DND-41 (cell line): ENCODE measurements at regions not wholly inside any gene's neighbourhood (a gene's known extent, or its start where the extent isn't known, plus 50 kb on each side); places are given as distances from the start of the nearest gene placed in this dataset.

ENCODE experiments used
- ATAC-seq: fragments of 200-7000 bp; cut with Tn5 transposase; 3 replicates; pipeline ENCODE4 v1.9.1; 2021; ENCODE audit warnings: low read depth; ENCODE audit not compliant: insufficient read depth
- DNase-seq: peaks from one replicate; pipeline ENCODE4 v3.0.0-alpha.2; 2020
- H2AFZ ChIP-seq: 2 replicates; pipeline ENCODE4 v1.6.0; 2012; ENCODE audit warnings: low read depth, low read length
- H3K27ac ChIP-seq: 2 replicates; pipeline ENCODE4 v1.5.1; 2012; ENCODE audit warnings: low read length, inconsistent platforms
- H3K27me3 ChIP-seq: fragments of 200-600 bp; sonication (generic); 2 replicates; pipeline ENCODE4 v1.6.0; 2012; ENCODE audit warnings: low read length, mild to moderate bottlenecking, inconsistent platforms; ENCODE audit not compliant: insufficient read depth, poor library complexity
- H3K36me3 ChIP-seq: 2 replicates; pipeline ENCODE4 v1.5.1; 2012; ENCODE audit warnings: low read length, inconsistent platforms; ENCODE audit not compliant: insufficient read depth
- H3K4me1 ChIP-seq: 2 replicates; pipeline ENCODE4 v1.5.1; 2012; ENCODE audit warnings: mild to moderate bottlenecking, low read length; ENCODE audit not compliant: insufficient read depth
- H3K4me2 ChIP-seq: 2 replicates; pipeline ENCODE4 v1.6.0; 2012; ENCODE audit warnings: mild to moderate bottlenecking, moderate library complexity, low read length, inconsistent platforms; ENCODE audit not compliant: insufficient read depth
- H3K4me3 ChIP-seq, 2 experiments: fragments of 200-600 bp in 1 of 2; shearing (Covaris generic) in 1 of 2; 2 replicates each; pipeline ENCODE4 v1.5.1; 2012 to 2016; ENCODE audit warnings: inconsistent platforms in 2 of 2, low read length in 2 of 2, mild to moderate bottlenecking in 2 of 2, low read depth in 1 of 2, moderate library complexity in 1 of 2
- H3K79me2 ChIP-seq: 2 replicates; pipeline ENCODE4 v1.6.0; 2012; ENCODE audit warnings: low read length, inconsistent platforms; ENCODE audit not compliant: insufficient read depth
- H3K9ac ChIP-seq: 2 replicates; pipeline ENCODE4 v1.6.0; 2012; ENCODE audit warnings: low read depth, mild to moderate bottlenecking, inconsistent platforms, low read length, moderate library complexity
- H3K9me3 ChIP-seq: 2 replicates; pipeline ENCODE4 v1.5.1; 2012; ENCODE audit warnings: low read length, moderate library complexity, mild to moderate bottlenecking, inconsistent platforms; ENCODE audit not compliant: insufficient read depth, severe bottlenecking
- H4K20me1 ChIP-seq: 2 replicates; pipeline ENCODE4 v1.6.0; 2012; ENCODE audit warnings: low read length; ENCODE audit not compliant: insufficient read depth
- CTCF ChIP-seq: IDR thresholded peaks from 2 replicates; pipeline ENCODE4 v1.5.1; 2012; ENCODE audit warnings: borderline replicate concordance, low read length, moderate library complexity, mild to moderate bottlenecking; ENCODE audit not compliant: poor library complexity, severe bottlenecking; ENCODE audit errors: extremely low read depth
- EZH2 ChIP-seq: IDR thresholded peaks from 3 replicates; pipeline ENCODE4 v1.6.1; 2012; ENCODE audit warnings: borderline replicate concordance, low read depth, mild to moderate bottlenecking, moderate library complexity, low read length, inconsistent platforms; ENCODE audit not compliant: severe bottlenecking

DNA sequence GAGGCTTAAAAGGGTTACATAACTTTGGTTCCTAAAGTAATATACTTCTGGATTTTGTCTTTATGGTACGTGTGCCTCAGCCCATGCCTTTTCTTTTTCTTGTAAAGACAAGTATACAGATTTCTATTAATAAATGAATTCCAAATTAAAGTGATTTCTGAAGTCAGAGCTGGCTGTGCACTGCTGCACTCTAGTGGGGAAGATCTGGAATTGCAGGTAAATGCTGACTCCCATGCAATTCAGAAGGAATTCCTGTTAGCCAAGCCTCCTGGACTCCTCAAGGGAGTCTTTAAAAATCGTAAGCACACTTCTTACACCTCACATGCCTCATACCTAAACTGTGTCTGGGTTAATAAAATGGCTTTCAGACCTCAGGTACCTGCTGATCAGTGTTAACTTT, 118.4 kb upstream of the SLC7A1 start:
- Histone ChIP-seq H3K9me3 (peaks cover 6% of the 10 kb centered on the region), H3K79me2 (no peaks in the 10 kb centered on the region), H3K36me3 (no peaks in the 10 kb centered on the region), H3K4me1 (no peaks in the 10 kb centered on the region), H3K4me2 (no peak overlapping the region), H2AFZ (no peak overlapping the region), H3K4me3 (no peak overlapping the region), H3K9ac (no peak overlapping the region), H4K20me1 (no peaks in the 10 kb centered on the region), H3K27ac (no peak overlapping the region), H3K27me3 (peaks cover 26% of the 10 kb centered on the region)
- no peak for DNase-seq
- TF ChIP-seq CTCF (peak; percentile 83), EZH2 (no peak)
- ATAC-seq: no peak

- H2AFZ ChIP-seq: no peak overlapping the region
- no peaks in the 10 kb centered on the region for H4K20me1 ChIP-seq
- H3K27me3 ChIP-seq: peaks cover 26% of the 10 kb centered on the region
- no peaks in the 10 kb centered on the region for H3K4me1 ChIP-seq
- TF ChIP-seq CTCF: no peak
- no peak for TF ChIP-seq EZH2
- H3K27ac ChIP-seq: no peak overlapping the region
- H3K36me3 ChIP-seq: no peaks in the 10 kb centered on the region
- H3K4me2 ChIP-seq: no peak overlapping the region
- H3K79me2 ChIP-seq: no peaks in the 10 kb centered on the region
- ATAC-seq (no peak), DNase-seq (no peak)
- no peak overlapping the region for H3K9ac ChIP-seq
- H3K9me3 ChIP-seq: peaks cover 6% of the 10 kb centered on the region
- H3K4me3 ChIP-seq: no peak overlapping the region
These were observed 116.3 kb upstream of the SLC7A1 start for GRCh38 chr13:29711776-29712175.

DNA sequence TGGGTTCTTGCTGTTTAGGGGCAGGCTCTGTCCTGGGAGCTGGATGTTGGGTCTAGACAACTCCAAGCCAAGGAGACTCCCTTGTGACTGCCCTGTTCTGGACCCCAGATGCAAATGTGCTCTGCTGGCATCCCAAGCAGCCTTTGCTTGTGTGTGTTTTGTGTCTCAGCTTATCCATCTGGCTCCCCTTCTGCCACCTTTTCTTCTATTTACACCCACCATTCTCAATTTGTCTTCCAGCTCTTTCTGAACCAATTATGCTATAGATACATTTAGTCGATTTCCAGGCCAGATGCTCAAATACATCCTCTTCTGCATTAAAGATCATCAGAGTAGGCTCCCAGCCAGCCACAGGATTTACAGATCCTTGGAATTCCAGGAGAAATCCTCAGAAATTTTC, 115.0 kb upstream of the SLC7A1 start:
- Histone ChIP-seq H3K4me3 (no peak overlapping the region), H4K20me1 (no peaks in the 10 kb centered on the region), H3K27me3 (peaks cover 26% of the 10 kb centered on the region), H3K4me2 (no peak overlapping the region), H3K36me3 (no peaks in the 10 kb centered on the region), H3K27ac (no peak overlapping the region), H3K4me1 (no peaks in the 10 kb centered on the region), H3K9ac (no peak overlapping the region), H2AFZ (no peak overlapping the region), H3K9me3 (peaks cover 6% of the 10 kb centered on the region), H3K79me2 (no peaks in the 10 kb centered on the region)
- DNase-seq (no peak), ATAC-seq (no peak)
- TF ChIP-seq EZH2 (no peak), CTCF (no peak)

GRCh38 chr13:29709407-29710069, 114.0 kb upstream of the SLC7A1 start:
- TF ChIP-seq EZH2 (no peak), CTCF (no peak)
- Histone ChIP-seq H3K27ac (no peak overlapping the region), H2AFZ (no peak overlapping the region), H3K9ac (no peak overlapping the region), H3K79me2 (no peaks in the 10 kb centered on the region), H3K36me3 (no peaks in the 10 kb centered on the region), H3K4me2 (no peak overlapping the region), H3K27me3 (peaks cover 26% of the 10 kb centered on the region), H3K4me1 (no peaks in the 10 kb centered on the region), H3K4me3 (no peak overlapping the region), H4K20me1 (no peaks in the 10 kb centered on the region), H3K9me3 (peaks cover 6% of the 10 kb centered on the region)
- DNase-seq: no peak
- no peak for ATAC-seq
